ENCODE measurements at regions not wholly inside any gene's neighbourhood (a gene's known extent, or its start where the extent isn't known, plus 50 kb on each side); places are given as distances from the start of the nearest gene placed in this dataset.

DNA sequence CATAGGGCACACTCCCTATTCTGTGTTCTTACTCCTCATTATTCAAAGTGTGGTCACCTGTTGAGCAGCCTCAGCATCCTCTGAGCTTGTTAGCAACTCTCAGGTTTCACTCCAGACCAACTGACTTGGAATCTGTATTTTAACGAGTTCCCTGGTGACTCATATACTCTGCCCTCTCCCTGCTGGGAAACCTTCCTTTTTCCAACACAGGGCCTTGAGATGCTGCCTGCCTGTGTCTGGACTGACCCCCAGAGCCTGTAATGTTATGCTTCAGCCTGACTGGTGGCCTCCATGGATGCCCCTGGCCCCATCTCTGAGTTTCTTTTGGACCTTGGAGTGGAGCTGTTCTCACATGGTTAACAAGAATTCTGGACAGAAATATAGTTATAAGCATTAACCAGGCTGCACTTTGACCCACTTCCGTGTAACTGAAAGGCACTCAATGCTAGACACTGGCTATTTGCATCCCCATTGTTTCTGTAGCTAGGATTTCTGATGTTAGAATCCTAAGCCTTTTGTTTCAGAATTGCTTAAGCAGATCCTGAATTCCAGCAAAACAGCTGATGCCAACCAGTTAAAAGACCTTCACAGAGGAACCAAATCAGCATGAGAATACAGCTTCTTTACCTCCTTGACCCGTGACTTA lies 262.6 kb downstream of the STIM2 start:
- no peak for TF ChIP-seq FOXM1 (IDR thresholded peaks at IDR 0.05; ENCODE audit: borderline replicate concordance)
- TF ChIP-seq SP1 (IDR thresholded peaks at IDR 0.05), result no peak
- TF ChIP-seq, protein P1, sequence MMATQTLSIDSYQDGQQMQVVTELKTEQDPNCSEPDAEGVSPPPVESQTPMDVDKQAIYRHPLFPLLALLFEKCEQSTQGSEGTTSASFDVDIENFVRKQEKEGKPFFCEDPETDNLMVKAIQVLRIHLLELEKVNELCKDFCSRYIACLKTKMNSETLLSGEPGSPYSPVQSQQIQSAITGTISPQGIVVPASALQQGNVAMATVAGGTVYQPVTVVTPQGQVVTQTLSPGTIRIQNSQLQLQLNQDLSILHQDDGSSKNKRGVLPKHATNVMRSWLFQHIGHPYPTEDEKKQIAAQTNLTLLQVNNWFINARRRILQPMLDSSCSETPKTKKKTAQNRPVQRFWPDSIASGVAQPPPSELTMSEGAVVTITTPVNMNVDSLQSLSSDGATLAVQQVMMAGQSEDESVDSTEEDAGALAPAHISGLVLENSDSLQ (IDR thresholded peaks at IDR 0.05), result no peak
- TF ChIP-seq ZNF384 (IDR thresholded peaks at IDR 0.05), result no peak
- no peak for TF ChIP-seq SUZ12 (IDR thresholded peaks at IDR 0.05)
- no peak for TF ChIP-seq BHLHE40 (IDR thresholded peaks at IDR 0.05; ENCODE audit: borderline replicate concordance)
- TF ChIP-seq NFRKB (IDR thresholded peaks at IDR 0.05), result no peak

Data from HEK293T (cell line).